GM06990 (cell line): ENCODE measurements at regions not wholly inside any gene's neighbourhood (a gene's known extent, or its start where the extent isn't known, plus 50 kb on each side); places are given as distances from the start of the nearest gene placed in this dataset.

Source experiments
- DNase-seq: peaks from one replicate; pipeline ENCODE4 v3.0.0-alpha.2; 2011; ENCODE audit not compliant: insufficient read length; ENCODE audit errors: extremely low read depth
- H3K27me3 ChIP-seq: replicated peaks from 2 replicates; pipeline ENCODE4 v1.6.0; 2011; ENCODE audit warnings: low read length; ENCODE audit not compliant: control insufficient read depth, insufficient read depth
- H3K36me3 ChIP-seq: 2 replicates; pipeline ENCODE4 v1.5.1; 2011; ENCODE audit warnings: low read length; ENCODE audit not compliant: control insufficient read depth, insufficient read depth
- H3K4me3 ChIP-seq: replicated peaks from 2 replicates; pipeline ENCODE4 v1.5.1; 2011; ENCODE audit warnings: low read depth, mild to moderate bottlenecking, control low read depth, low read length
- TF ChIP-seq, protein P1 (sequence below): IDR thresholded peaks from 2 replicates; pipeline ENCODE4 v1.5.1; 2011; ENCODE audit warnings: low read length, control low read depth, mild to moderate bottlenecking, inconsistent platforms; ENCODE audit not compliant: insufficient read depth, poor library complexity, severe bottlenecking

- no peaks in the 10 kb centered on the region for H3K36me3 ChIP-seq
- H3K4me3 ChIP-seq: no peak overlapping the region
- no peaks in the 10 kb centered on the region for H3K27me3 ChIP-seq
- TF ChIP-seq, protein P1, sequence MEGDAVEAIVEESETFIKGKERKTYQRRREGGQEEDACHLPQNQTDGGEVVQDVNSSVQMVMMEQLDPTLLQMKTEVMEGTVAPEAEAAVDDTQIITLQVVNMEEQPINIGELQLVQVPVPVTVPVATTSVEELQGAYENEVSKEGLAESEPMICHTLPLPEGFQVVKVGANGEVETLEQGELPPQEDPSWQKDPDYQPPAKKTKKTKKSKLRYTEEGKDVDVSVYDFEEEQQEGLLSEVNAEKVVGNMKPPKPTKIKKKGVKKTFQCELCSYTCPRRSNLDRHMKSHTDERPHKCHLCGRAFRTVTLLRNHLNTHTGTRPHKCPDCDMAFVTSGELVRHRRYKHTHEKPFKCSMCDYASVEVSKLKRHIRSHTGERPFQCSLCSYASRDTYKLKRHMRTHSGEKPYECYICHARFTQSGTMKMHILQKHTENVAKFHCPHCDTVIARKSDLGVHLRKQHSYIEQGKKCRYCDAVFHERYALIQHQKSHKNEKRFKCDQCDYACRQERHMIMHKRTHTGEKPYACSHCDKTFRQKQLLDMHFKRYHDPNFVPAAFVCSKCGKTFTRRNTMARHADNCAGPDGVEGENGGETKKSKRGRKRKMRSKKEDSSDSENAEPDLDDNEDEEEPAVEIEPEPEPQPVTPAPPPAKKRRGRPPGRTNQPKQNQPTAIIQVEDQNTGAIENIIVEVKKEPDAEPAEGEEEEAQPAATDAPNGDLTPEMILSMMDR: no peak
- no peak for DNase-seq
Measured at GRCh38 chr10:106134326-106135000, 1030.0 kb downstream of the SORCS1 start.

GRCh38 chr10:106133451-106133850 lies 1031.1 kb downstream of the SORCS1 start:
- no peak overlapping the region for H3K4me3 ChIP-seq
- TF ChIP-seq, protein P1: no peak
- no peak for DNase-seq
- H3K27me3 ChIP-seq: no peaks in the 10 kb centered on the region
- H3K36me3 ChIP-seq: no peaks in the 10 kb centered on the region

DNA sequence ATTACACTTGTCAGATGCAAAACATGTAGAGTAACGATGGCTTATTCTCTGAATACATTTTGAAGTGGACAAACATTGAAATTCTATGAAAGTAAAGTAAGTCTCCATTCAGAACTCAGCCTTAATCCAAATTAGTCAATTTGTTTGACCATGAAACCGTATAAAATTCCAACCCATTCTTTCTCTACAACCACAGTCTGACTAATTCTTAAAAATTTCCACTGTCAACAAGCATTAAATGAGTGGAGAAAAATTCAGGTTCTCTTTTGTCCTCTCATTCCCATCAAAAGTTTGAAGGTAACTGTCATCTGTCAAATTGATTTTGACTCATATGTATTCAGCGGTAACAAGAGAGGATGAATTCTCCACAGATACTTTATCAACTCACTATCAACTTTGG lies 1031.5 kb downstream of the SORCS1 start:
- DNase-seq: no peak
- H3K36me3 ChIP-seq: no peaks in the 10 kb centered on the region
- H3K4me3 ChIP-seq: no peak overlapping the region
- H3K27me3 ChIP-seq: no peaks in the 10 kb centered on the region
- TF ChIP-seq, protein P1: no peak

- TF ChIP-seq, protein P1: no peak
- Histone ChIP-seq H3K36me3 (no peaks in the 10 kb centered on the region), H3K27me3 (no peaks in the 10 kb centered on the region), H3K4me3 (no peak overlapping the region)
- no peak for DNase-seq
Measured at GRCh38 chr10:106114656-106115186, 1049.8 kb downstream of the SORCS1 start.

DNA sequence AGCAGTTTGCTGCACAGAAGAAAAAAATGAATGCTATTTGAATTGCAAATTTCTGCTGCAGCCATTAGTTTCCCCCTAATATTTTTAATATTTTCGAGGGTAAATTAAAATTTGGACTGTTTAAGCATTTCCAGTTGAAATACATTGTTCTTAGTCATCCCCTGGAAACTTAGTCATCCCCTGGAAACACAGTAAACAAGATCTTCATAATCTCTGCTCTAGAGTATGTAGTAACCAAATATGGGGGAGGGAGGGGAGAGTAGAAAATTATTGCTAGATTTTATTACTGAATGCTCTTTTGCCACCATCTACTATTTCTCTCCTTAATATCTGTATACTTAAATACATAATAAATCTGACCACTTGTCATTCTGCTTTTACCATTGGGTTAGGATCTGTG lies 1053.3 kb downstream of the SORCS1 start:
- Histone ChIP-seq H3K4me3 (no peak overlapping the region), H3K27me3 (no peaks in the 10 kb centered on the region), H3K36me3 (no peaks in the 10 kb centered on the region)
- TF ChIP-seq, protein P1: no peak
- no peak for DNase-seq

DNA sequence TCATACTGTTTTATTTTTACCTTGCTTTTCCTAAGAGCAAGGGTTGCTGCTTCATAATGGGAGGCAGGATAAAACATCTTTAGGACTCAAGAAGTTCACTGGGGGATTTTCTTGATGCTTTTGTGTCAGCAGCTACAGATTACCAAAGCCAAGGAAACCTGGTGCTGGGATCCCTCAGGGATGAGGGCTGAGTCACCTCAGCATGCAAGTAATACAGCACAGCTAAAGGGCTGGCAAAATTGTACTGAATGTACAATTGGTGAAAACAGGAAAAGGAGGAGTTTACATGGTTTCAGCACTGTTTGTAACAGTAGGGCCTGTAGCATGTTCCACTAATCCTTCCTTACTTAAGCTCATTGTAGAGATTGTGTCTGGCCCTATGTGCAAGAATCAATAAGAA lies 1056.8 kb downstream of the SORCS1 start:
- H3K4me3 ChIP-seq: no peak overlapping the region
- DNase-seq: no peak
- H3K36me3 ChIP-seq: no peaks in the 10 kb centered on the region
- TF ChIP-seq, protein P1: no peak
- H3K27me3 ChIP-seq: no peaks in the 10 kb centered on the region
